NCI-H82 (cell line): ENCODE measurements at regions not wholly inside any gene's neighbourhood (a gene's known extent, or its start where the extent isn't known, plus 50 kb on each side); places are given as distances from the start of the nearest gene placed in this dataset.
A peak's percentile ranks its signal among the peaks of the same experiment; 100 is the strongest.

Experiments
- DNase-seq: peaks from one replicate; lab custom pipeline; 2025; lab: John Stamatoyannopoulos, UW

GRCh38 chr5:153880106-153880505, 158.6 kb downstream of the FAM114A2 start:
- DNase-seq, result no peak

- no peak for DNase-seq
Observed at GRCh38 chr5:153879596-153879995, 159.1 kb downstream of the FAM114A2 start.

GRCh38 chr5:153866176-153866575, 172.5 kb downstream of the FAM114A2 start:
- DNase-seq, result no peak

DNA sequence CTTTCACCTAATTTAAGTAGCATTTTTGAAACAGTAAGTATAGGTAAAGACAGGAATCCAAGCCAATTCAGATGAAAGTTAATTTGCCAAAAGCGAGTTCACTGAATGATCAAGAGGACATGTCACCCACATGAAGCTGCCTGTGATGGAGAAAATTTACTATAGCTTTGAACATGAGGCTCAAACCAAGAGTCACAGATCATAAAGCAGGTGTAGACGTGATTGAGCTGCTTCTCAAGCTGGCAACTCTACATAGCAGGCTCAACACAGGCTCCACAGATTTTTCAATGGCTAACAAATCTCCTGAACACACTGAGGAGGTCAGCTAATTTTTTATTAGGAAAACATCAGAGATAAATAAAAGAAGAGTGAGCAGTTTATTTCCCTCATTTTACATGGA, 173.7 kb downstream of the FAM114A2 start:
- DNase-seq, result no peak

GRCh38 chr5:153863951-153864350, 174.8 kb downstream of the FAM114A2 start:
- peak; percentile 15 for DNase-seq
